Kidney tubule cell (primary cell): ENCODE measurements at regions not wholly inside any gene's neighbourhood (a gene's known extent, or its start where the extent isn't known, plus 50 kb on each side); places are given as distances from the start of the nearest gene placed in this dataset.
"Not testable (repeated sequence)": the region's sequence is repeated elsewhere in the genome, so short reads cannot be mapped to it uniquely, and the experiment has no call there.

ENCODE experiments used
- DNase-seq: peaks from one replicate; pipeline ENCODE4 v3.0.0-alpha.2; 2018; ENCODE audit warnings: low spot score

DNA sequence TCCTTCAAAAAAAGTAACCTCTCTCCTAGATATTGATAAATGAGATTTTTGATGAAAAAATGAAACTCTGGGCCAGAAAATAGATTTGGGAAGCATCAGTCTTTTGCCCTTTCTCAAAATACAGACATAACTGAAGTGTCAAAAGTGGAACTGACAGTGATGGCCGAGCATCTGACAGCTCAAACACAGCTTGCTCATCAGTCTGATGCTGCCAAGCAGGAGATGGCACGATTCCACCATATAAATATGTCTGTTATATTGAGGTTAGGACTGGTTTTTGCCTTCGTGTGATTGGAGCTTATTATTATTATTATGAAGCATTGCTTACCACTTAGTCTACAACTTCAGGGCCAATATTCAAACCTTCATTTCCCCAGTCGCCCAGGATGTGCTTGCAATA lies 152.6 kb upstream of the EPHA3 start:
- no peak for DNase-seq

DNA sequence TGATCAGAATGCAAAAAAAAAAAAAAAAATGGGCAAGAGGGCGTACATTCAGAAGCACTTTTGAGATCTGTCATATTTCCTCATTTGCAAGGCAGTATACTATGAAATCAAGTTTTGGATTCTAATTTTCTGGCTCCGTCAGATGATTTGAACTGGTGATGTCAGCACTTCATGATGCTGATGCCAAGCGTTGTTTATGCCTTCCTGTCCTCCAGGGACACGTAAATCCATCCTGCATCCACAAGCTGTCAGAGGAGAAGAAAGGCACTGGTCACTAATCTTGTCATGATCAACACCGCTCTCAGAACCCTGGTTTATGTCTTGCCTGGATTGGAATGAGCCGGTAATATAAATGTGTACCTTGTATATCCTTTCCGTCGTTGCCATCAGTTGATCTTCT lies 152.1 kb upstream of the EPHA3 start:
- DNase-seq, result no peak

DNA sequence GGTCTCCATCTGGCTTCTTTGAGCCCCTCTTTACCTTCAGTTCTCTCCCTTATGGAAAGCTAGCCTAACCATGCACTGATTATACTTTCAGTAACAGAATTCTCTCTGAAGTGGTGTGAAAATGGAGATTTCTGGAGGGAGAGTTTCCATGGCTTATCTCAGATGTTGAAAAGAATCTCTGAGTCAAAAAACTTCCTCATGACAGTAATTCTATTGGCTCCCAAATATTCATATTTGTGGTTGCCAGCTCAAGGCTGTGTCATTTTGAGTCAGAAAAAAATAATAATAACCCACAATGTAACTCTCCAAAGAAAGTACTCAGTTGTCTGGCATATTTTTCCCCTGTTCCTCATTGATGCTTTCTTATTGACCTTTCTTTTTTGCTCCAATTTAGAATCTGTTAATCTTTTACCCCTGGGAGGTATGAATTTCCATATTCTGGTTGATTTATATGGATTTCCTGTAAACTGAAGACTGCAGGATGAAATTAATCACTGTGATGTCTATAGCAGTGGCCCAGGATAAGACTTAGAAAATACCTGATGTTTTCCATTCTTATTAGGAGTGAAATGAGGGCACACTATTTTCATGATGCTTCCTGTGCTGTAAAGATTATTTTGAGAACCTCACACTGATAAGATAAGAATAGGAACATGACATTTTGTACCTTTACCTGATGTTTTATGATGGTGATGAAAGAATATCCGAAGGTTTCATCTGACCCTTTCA lies 149.5 kb upstream of the EPHA3 start:
- peak; percentile 80 for DNase-seq

DNA sequence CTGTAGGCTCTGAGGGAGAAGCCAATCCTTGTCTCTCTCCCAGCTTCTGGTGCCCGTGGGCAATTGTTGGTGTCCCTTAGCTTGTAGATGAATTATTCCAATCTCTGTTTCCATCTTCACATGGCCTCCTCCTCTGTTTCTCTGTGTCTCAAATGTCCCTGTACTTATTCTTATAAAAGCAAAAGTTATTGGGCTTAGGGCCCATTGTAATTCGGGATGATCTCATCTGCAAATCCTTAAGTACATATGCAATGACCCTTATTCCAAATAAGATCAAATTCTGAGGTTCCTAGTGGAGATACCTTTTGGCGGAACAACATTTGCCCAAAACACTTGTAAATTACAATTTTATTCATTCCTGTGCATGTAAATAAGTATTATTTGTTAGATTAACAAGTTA lies 147.4 kb upstream of the EPHA3 start:
- no peak for DNase-seq

DNA sequence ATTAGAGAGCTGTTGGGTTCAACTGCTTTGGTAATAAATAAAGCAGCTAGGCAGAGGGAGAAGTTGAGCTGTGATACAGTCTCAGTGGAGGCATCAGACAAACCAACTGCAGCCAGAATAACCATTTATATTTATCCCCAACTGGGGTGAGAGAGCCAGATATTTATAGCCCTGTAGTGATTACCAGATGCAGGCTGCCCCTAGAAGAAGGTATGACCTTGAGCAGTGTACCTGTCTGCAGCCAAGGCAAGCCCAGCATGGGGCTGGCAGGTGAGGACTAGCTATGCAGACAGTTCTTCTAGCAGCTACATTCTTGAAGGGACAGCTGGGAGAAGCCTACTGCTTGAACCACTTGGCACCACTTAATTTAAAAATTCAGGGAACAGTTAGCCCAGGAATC lies 144.4 kb upstream of the EPHA3 start:
- no peak for DNase-seq

DNA sequence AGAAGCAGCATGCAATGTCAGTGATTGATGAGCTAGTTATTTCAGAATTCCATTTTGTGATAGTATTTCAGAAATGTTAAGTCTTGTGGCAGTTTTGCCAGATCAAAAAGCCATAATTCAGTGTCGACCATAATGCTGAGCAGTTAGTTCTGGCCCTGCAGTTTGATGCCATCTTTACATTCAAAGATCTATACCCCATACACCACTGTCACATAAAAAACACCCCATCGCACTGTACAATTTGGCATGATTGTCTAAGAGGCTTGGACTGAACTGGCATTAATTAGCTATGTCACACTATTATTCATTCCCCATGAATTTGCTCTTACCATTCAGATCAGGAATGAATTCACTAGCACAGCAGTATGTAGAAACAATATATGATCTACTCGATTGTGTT lies 127.7 kb upstream of the EPHA3 start:
- DNase-seq, result no peak

DNA sequence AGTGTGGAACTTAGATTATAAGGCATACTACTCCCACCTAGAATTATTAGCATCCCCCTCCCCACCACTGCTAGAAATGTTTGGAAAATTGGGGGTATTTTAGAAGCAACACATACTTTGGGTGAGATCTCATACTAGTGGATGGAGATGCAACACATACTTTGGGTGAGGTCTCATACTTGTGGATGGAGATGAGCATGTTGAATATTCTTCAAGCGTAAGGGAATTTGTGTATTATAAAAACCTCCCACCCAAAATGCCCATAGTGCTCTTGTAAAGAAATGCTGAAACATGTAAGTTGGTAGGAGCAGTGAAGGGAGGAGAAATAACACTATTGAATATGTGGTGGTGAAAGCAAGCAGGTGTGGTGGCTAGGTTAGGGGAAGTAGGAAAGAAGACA lies 124.0 kb upstream of the EPHA3 start:
- no peak for DNase-seq

DNA sequence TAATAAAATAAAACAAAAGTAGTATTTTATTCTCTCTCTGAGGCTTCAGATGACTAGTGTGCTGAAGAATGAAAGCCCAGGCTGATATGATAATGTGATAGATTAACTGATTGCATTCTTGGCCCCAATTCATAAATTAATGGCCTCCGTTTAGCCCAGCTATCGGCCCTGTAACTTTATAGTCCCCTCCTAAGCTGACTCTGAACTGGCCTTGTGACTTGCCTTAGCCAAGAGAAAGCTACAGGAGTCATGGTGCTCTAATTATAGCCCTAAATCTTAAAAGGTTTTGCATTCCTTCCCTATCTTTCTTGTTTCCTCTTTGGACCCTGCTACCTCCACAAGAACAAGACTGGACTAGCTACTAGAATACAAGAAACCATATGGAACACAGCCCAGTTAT lies 123.2 kb upstream of the EPHA3 start:
- DNase-seq, result no peak

DNA sequence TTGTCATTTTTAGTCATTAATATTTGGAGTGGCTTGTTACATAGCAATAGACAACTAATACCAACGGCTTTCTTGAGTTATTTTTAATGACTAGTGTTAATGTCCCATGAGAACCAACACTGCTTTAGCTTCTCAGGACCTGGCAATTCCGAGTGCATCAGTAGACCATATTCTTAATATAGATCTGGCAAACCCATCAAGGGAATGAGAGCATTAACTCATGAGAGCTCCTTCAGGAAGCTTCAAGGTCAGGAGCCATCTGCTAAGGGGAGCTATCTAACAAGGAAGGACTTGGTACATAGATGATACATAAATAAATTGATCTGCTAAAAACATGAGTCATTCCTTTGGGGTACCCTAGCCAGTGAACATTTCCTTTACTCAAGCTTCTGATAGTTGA lies 122.6 kb upstream of the EPHA3 start:
- DNase-seq, result no peak

DNA sequence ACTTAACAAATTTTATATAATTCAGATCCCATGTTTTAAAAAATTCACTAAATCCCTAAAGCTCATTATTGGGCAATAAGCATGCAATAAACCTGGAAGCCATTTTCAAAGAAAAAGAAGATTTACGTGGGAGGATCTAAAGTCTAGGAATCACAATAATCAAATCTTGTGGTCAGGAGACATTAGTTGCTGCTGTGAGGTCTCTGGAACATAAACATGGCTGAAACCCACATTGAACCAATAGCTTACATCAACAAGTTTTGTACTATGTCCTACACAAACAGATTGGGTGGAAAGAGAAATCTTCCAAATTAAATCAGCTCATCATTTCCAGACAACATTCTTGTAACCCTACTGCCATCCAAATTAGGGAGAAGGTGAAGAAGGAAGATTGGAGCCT lies 121.9 kb upstream of the EPHA3 start:
- DNase-seq, result no peak

DNA sequence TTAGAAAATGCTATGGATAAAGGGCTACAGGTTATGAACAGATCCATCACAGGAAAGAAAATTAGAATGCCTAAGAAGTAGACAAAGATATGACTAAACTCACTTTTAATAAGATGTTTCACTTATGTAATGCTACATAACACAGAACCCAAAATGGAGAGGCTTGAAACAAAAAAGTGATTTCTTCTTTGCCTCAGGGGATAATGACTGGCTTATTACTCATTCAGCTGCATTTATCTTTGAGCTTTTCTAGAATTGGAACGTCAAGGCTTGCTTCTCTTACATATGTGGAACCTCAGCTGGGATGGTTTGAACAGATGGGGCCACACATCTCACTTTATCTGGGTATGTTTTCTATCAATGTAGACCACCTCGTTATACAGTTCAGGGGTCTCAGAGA lies 120.6 kb upstream of the EPHA3 start:
- DNase-seq, result peak; percentile 2

DNA sequence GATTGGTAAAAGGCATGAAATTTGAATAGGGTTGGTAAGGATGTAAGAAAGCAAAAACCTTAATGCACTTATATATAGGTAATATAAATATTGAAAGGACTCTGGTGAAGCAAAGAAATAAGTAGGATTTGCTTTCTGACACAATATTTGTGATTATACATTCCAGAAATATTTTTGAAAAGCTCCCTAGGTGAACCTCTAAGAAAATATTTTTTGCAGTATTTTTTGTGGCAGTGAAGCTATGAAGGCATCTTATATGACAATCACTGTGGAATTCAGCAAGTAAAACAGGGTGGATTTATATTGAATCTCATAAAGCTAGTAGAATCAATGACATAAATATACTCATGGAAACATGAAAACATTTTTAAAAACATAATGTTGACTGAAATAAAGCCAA lies 119.6 kb upstream of the EPHA3 start:
- DNase-seq, result no peak

DNA sequence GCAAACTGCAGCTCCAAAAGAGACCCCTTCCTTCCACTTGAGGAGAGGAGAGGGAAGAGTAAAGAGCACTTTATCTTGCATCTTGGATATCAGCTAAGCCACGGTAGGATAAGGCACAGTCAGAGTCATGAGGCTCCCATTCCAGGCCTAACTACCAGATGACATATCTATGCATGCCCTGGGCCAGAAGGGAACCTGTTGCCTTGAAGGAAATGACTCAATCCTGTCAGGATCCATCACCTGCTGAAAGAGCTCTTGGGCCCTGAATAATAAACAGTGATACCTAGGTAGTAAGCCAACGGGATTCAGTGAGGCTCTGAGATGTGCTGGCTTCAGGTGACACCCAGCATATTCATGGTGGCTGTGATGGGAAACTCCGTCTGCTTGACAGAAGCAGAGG lies 118.5 kb upstream of the EPHA3 start:
- DNase-seq, result peak; percentile 37

DNA sequence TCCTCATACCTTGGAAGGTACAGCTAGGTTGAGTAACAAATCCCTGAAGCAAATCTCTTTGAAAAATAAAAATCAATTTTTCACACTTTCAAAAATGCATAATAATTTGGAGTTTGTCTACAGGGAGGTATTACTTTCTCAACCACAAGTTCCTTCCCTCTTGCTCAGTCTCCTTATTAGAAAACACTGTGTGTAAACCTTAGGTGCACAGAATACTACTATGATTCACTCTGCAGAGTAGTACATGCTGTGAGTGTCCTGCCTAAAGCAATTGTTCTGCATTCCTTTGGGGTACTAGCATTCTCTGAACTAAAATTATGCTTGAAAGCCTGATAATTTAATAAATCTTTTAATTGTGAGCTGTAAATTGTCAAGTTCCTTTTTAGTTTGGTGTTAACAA lies 115.9 kb upstream of the EPHA3 start:
- peak; percentile 22 for DNase-seq

DNA sequence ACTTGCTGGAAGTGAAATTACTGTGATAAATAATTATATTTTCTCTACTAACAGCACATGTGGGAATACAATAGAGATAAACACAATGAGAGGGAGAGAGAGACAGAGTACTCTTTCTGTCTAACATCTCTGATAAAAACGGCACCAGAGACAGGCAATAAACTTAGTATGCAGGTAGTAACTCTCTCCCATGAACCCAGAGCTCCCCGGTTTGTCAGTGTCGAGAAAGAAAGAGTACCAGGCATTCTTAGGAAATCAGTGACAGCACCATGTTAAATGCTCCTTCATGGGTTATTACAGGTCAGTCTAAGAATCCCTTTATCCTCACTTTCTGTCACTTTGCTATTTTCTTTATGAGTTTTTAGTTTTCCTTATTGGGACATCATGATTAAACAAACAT lies 110.7 kb upstream of the EPHA3 start:
- no peak for DNase-seq

DNA sequence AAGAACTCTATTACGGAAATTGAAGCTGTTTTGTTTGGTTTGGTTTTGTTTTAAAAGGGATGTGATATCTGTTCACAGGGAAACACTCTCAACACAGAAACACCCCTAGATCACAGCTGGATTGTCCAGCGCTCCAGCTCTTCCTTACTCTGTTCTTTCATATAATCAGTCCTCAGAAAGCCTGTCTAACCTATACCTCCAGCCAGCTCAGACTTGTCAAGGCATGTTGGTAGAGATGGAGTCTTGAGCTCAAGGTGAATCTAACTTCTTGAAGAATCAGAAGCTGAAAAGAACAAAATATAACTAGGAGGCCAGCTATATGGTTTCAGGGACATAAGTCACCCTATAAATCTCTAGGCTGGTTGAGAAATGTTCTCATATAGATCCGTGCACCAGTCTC lies 110.2 kb upstream of the EPHA3 start:
- no peak for DNase-seq

DNA sequence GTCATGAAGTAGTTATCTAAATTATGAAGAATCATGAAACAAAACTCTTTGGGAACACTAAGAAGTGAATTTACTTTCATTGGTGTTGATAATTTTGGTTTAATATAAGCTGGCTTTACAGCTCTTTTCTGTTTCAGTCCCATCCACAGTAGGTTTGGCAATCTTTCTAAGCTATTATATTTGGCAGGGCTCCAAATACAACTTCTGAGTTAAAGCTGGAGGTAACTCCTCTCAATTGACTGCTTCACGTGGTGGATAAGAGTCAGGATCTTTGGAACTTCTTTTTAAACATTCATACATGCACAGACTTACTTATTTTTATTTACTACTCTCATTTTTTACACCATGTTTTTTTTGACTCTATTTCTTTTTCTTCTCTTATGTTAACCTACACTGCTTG lies 106.5 kb upstream of the EPHA3 start:
- DNase-seq, result no peak

DNA sequence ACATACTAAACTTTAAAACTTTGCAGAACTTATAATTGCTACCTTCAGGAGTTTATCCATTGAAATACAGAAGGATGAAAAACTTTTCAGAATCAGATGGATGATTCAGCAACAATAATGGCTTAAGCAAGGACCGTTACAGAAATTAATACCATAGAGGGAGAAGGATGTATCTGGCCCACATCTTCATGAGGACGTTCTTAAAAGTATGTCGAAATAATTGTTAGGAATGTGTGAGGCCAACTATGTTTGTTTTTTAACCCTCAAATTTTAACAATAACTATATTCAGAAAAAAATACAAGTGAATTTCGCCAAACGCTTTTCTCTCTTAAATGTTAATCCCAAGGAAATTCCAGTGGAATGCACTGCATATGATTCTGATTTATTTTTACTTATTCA lies 105.2 kb upstream of the EPHA3 start:
- DNase-seq, result no peak

DNA sequence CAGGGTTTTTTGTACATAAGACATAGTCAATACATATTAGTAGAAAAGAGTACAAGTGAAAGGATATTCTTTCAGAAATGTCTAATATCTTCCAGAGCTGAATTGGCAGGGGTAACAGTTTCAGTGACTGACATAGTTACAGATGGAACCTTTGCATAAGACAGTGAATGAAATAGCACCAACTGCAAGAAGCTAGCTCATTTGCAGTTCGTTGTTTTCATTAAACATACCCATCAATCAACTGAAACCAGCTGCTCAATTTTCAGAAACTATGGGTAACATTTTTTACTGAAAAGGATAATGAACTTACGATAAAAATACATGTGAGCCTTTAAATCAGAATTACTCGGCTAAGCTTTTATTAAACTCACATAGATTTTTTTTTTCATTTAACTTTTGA lies 93.9 kb upstream of the EPHA3 start:
- DNase-seq, result no peak

DNA sequence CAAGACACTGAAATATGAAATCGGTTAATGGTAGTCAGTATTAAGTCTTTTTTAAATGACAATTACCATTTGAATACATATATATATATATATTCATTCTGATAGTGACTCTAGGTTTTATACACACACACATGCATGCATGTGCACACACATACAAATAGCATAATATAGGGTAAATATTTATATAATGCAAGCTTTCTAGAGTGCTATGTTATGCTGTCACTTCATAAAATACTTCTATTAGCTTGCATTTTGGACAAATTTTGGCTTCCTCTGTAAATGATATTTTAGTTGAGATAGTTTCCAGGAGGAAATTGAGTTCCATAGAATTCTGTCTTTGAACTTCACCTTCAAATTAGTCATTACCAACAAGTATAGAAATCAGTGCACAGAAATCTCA lies 89.9 kb upstream of the EPHA3 start:
- DNase-seq, result no peak

DNA sequence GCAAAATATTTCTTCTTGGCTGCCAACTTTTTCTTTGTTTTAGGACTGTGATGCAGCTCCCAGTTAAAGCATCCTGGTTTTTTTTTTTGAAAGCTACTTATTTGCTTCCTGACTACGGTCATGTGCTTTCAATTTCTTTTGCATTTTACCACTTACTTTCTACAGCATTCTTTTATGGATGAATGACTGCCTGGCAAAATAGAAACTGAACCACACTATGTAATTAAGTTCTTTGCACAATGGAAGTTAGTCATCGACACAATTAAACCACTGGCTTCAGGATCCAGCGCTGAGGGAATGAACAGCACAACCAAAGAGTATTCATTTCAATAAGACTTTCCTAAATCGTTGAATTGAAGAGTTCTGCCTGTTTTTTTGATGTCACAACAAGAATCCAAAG lies 82.2 kb upstream of the EPHA3 start:
- peak; percentile 87 for DNase-seq

DNA sequence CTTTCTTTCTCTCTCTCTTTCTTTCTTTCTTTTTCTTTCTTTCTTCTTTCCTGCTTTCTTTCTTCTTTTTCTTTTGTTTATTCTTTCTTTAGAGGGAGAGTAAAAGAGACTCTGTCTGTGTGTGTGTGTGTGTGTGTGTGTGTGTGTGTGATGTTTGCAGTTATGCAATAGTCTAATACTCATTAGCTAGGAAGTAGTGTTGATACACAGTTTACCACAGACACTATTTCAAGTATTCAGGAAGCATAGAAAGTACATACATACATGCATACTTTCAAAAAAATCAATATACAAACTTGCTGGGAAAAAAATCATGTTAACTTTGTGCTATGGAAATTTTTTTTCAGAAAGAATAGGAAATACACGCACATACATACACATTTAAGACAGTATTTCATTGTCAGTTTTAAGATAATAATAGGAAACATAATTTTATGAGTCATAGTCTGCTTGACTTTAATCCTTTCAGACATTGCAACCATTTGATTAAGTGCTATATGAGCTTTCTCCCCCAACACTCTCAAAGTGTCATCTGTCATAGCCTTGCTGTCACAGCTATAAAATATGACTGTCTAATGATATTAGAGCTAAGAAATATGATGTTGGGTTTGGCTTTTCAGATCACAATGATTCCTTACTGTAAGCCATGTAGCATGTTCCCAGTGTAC lies 74.9 kb upstream of the EPHA3 start:
- peak; percentile 8 for DNase-seq

DNA sequence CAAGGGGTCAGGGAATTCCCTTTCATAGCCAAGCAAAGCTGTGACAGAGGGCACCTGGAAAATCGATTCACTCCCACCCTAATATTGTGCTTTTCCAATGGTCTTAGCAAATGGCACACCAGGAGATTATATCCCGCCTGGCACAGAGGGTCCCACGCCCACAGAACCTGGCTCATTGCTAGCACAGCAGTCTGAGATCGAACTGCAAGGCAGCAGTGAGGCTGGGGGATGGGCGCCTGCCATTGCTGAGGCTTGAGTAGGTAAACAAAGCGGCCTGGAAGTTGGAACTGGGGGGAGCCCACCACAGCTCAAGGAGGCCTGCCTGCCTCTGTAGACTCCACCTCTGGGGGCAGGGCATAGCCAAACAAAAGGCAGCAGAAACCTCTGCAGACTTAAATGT lies 72.7 kb upstream of the EPHA3 start:
- DNase-seq, result not testable (repeated sequence)

DNA sequence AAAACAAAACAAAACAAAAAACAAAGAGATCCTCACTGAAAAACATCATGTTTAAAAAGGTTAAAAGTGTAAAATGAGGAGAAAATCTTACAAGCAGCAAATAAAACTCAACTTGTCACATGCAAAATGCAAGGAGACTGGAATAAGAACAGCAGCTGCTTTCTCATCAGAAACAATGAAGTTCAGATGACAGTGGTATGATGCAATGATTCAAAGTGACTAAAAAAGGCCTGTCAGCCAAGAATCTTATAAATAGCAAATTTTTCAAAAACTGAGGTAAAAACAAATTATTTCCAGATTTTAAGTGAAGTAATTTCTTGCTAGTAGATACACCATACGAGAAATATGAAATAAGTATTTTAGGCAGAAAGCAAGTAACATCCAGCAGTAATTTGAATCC lies 68.6 kb upstream of the EPHA3 start:
- DNase-seq, result no peak
